ELR (cell line): ENCODE measurements at regions not wholly inside any gene's neighbourhood (a gene's known extent, or its start where the extent isn't known, plus 50 kb on each side); places are given as distances from the start of the nearest gene placed in this dataset.
A peak's percentile ranks its signal among the peaks of the same experiment; 100 is the strongest.
"Not testable (repeated sequence)": the region's sequence is repeated elsewhere in the genome, so short reads cannot be mapped to it uniquely, and the experiment has no call there.

Source experiments
- DNase-seq: peaks from one replicate; pipeline ENCODE4 v3.0.0-alpha.2; 2015; ENCODE audit warnings: low read depth

GRCh38 chr9:115543511-115543910, 425.6 kb upstream of the TNC start:
- no peak for DNase-seq

- DNase-seq = no peak
Measured at GRCh38 chr9:115548609-115549260, 430.8 kb upstream of the TNC start.

GRCh38 chr9:115551396-115551795, 433.4 kb upstream of the TNC start:
- no peak for DNase-seq

- no peak for DNase-seq
Measured at GRCh38 chr9:115553060-115553773, 435.3 kb upstream of the TNC start.

GRCh38 chr9:115556432-115556831, 438.5 kb upstream of the TNC start:
- no peak for DNase-seq

- DNase-seq = no peak
Measured at GRCh38 chr9:115575147-115575546, 457.2 kb upstream of the TNC start.

- not testable (repeated sequence) for DNase-seq
Measured at GRCh38 chr9:115585458-115585857, 467.5 kb upstream of the TNC start.

GRCh38 chr9:115587310-115587709, 469.4 kb upstream of the TNC start:
- DNase-seq = no peak

- DNase-seq = peak; percentile 87
Measured at GRCh38 chr9:115590011-115590410, 472.1 kb upstream of the TNC start.

GRCh38 chr9:115591584-115591984, 473.6 kb upstream of the TNC start:
- DNase-seq = peak; percentile 99

GRCh38 chr9:115593587-115594091, 475.7 kb upstream of the TNC start:
- peak; percentile 81 for DNase-seq

- DNase-seq = no peak
Measured at GRCh38 chr9:115594557-115594956, 476.6 kb upstream of the TNC start.

GRCh38 chr9:115596021-115596745, 478.2 kb upstream of the TNC start:
- peak; percentile 82 for DNase-seq

GRCh38 chr9:115596746-115597080, 478.8 kb upstream of the TNC start:
- DNase-seq = peak; percentile 42

GRCh38 chr9:115597330-115597895, 479.5 kb upstream of the TNC start:
- DNase-seq = no peak

GRCh38 chr9:115598751-115599150, 480.8 kb upstream of the TNC start:
- no peak for DNase-seq

- DNase-seq = no peak
Measured at GRCh38 chr9:115599898-115600297, 481.9 kb upstream of the TNC start.

GRCh38 chr9:115601434-115601833, 483.5 kb upstream of the TNC start:
- DNase-seq = no peak

GRCh38 chr9:115604831-115605483, 487.0 kb upstream of the TNC start:
- peak; percentile 95 for DNase-seq

- DNase-seq = no peak
Measured at GRCh38 chr9:115606838-115607237, 488.9 kb upstream of the TNC start.

GRCh38 chr9:115614326-115614999, 496.5 kb upstream of the TNC start:
- no peak for DNase-seq

GRCh38 chr9:115615000-115615401, 497.0 kb upstream of the TNC start:
- DNase-seq = peak; percentile 64
